ENCODE measurements at regions not wholly inside any gene's neighbourhood (a gene's known extent, or its start where the extent isn't known, plus 50 kb on each side); places are given as distances from the start of the nearest gene placed in this dataset.

GRCh38 chr15:75100679-75101078 lies 77.3 kb downstream of the PPCDC start:
- TF ChIP-seq, protein P1, sequence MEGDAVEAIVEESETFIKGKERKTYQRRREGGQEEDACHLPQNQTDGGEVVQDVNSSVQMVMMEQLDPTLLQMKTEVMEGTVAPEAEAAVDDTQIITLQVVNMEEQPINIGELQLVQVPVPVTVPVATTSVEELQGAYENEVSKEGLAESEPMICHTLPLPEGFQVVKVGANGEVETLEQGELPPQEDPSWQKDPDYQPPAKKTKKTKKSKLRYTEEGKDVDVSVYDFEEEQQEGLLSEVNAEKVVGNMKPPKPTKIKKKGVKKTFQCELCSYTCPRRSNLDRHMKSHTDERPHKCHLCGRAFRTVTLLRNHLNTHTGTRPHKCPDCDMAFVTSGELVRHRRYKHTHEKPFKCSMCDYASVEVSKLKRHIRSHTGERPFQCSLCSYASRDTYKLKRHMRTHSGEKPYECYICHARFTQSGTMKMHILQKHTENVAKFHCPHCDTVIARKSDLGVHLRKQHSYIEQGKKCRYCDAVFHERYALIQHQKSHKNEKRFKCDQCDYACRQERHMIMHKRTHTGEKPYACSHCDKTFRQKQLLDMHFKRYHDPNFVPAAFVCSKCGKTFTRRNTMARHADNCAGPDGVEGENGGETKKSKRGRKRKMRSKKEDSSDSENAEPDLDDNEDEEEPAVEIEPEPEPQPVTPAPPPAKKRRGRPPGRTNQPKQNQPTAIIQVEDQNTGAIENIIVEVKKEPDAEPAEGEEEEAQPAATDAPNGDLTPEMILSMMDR (IDR thresholded peaks at IDR 0.05): no peak
- TF ChIP-seq POLR2A (IDR thresholded peaks at IDR 0.05; ENCODE audit: low read depth) (no peak), POLR2AphosphoS5 (IDR thresholded peaks at IDR 0.05) (no peak)
